Kidney (tissue), 13 donors: ENCODE measurements at regions not wholly inside any gene's neighbourhood (a gene's known extent, or its start where the extent isn't known, plus 50 kb on each side); places are given as distances from the start of the nearest gene placed in this dataset.

Source experiments
- DNase-seq, 5 donors: peaks; one replicate each; pipeline ENCODE4 v3.0.0-alpha.2; 2013 to 2020
- FAIRE-seq: peaks from 2 replicates; lab custom pipeline; 2012; peaks lifted over from hg19 to GRCh38; lab: Jason Lieb, UNC
- H3K27ac ChIP-seq, 2 donors: one replicate each; pipeline ENCODE4 v1.7.0; 2013; ENCODE audit warnings: low read depth in 2 of 2, low read length in 2 of 2, inconsistent platforms in 1 of 2
- H3K27me3 ChIP-seq: one replicate; pipeline ENCODE4 v1.7.1; 2013; ENCODE audit warnings: low read length, inconsistent platforms; ENCODE audit not compliant: control insufficient read depth, insufficient read depth
- H3K36me3 ChIP-seq, 3 donors: one replicate each; pipeline versions ENCODE4 v1.7.0 to v1.7.1; 2013; ENCODE audit warnings: low read length in 3 of 3, control low read depth in 1 of 3, inconsistent platforms in 1 of 3; ENCODE audit not compliant: insufficient read depth in 3 of 3, control insufficient read depth in 2 of 3
- H3K4me1 ChIP-seq, 3 donors: one replicate each; pipeline versions ENCODE4 v1.7.0 to v1.7.1; 2013; ENCODE audit warnings: low read length in 3 of 3, inconsistent platforms in 1 of 3, low read depth in 1 of 3; ENCODE audit not compliant: control insufficient read depth in 2 of 3, insufficient read depth in 2 of 3
- H3K4me3 ChIP-seq, 3 donors: one replicate each; pipeline versions ENCODE4 v1.7.0 to v1.8.1; 2013; ENCODE audit warnings: low read length in 3 of 3, control low read depth in 1 of 3, inconsistent platforms in 1 of 3
- H3K9ac ChIP-seq, 3 donors: one replicate each; pipeline versions ENCODE4 v1.7.0 to v1.7.1; 2013; ENCODE audit warnings: low read length in 3 of 3, control low read depth in 1 of 3, inconsistent platforms in 1 of 3
- H3K9me3 ChIP-seq, 3 donors: one replicate each; pipeline versions ENCODE4 v1.7.0 to v1.7.1; 2013; ENCODE audit warnings: low read length in 3 of 3, control low read depth in 1 of 3, inconsistent platforms in 1 of 3; ENCODE audit not compliant: control insufficient read depth in 2 of 3, insufficient read depth in 1 of 3
- CTCF ChIP-seq: IDR thresholded peaks from 3 replicates; pipeline ENCODE4 v1.5.1; 2012; ENCODE audit warnings: mild to moderate bottlenecking, moderate library complexity, borderline replicate concordance; ENCODE audit not compliant: insufficient read depth; ENCODE audit errors: extremely low read depth
- intact Hi-C: fragments of 100-400 bp; cut with DNase I; formaldehyde crosslinking; loops from one replicate; pipeline ENCODE4 v1.11.1; 2022
- donor health status: control.
- donor health status: control.
- donor health status: control.
- donor health status: control.
- donor health status: control.
- donor health status: DM: yes; HTN: yes; CAD: no.
- donor health status: Normal renal cell carcinoma (clear cell type).

DNA sequence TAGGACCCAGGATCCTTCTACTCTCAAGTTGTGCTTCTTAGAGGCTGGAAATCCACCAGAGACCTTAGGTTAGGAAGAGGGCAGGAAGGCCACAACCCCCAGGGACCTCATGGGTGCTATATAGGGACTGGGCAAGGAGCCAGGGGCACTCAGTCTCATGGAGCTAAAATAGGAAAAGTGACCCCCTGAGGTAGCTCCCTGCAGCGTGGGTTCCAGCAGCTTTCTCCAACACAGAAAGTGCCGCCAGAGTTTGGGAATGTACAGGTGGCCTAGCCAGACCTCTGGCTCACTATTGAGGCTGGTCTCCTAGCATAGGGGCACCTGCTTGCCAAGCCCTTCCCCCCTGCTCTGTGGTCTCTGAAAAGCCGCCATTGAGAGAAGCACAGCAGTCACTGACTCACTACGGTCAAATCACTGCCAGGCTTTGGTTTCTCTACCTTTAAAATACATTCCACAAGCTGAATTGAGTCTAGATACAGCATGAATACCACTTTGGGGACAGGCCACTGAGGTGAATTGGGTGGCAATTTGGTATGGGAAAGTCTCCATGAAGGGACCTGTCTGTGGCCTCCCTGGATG lies 333.2 kb upstream of the PODXL start:
- FAIRE-seq (no peak), DNase-seq (no peak)
- intact Hi-C loops, result no loop called here
- H3K4me3 ChIP-seq, result no peak overlapping the region
- H3K27ac ChIP-seq, result no peak overlapping the region
- no peaks in the 10 kb centered on the region for H3K4me1 ChIP-seq
- no peaks in the 10 kb centered on the region for H3K27me3 ChIP-seq
- TF ChIP-seq CTCF, result no peak
- no peaks in the 10 kb centered on the region for H3K36me3 ChIP-seq
- peaks cover 0 to 4% (median 3%) of the 10 kb centered on the region in 3 donors for H3K9me3 ChIP-seq
- H3K9ac ChIP-seq, result no peak overlapping the region

- no peaks in the 10 kb centered on the region for H3K36me3 ChIP-seq
- H3K27me3 ChIP-seq, result no peaks in the 10 kb centered on the region
- no peak overlapping the region for H3K27ac ChIP-seq
- FAIRE-seq, result no peak
- peaks cover 0 to 4% (median 3%) of the 10 kb centered on the region in 3 donors for H3K9me3 ChIP-seq
- intact Hi-C loops, result no loop called here
- no peak for TF ChIP-seq CTCF
- H3K9ac ChIP-seq, result no peak overlapping the region
- no peaks in the 10 kb centered on the region for H3K4me1 ChIP-seq
- no peak overlapping the region for H3K4me3 ChIP-seq
- no peak for DNase-seq
These were observed 327.3 kb upstream of the PODXL start for GRCh38 chr7:131883769-131884168.

DNA sequence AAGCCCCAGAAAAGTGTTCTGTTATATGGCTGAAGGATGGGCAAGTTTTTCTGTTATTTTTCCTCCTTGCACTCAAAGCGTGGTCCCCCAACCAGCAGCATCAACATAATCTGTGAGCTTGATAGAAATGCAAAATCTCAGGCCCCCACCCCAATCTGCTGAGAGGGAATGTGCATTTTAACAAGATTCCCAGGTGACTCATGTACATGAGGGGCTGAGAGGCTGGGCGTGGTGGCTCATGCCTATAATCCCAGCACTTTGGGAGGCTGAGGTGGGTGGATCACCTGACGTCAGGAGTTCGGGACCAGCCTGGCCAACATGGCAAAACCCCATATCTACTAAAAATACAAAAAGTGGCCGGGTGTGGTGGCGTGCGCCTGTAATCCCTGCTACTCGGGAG lies 326.8 kb upstream of the PODXL start:
- Histone ChIP-seq H3K9me3 (peaks cover 0 to 4% (median 3%) of the 10 kb centered on the region in 3 donors), H3K4me3 (no peak overlapping the region), H3K4me1 (no peaks in the 10 kb centered on the region), H3K36me3 (no peaks in the 10 kb centered on the region), H3K9ac (no peak overlapping the region), H3K27ac (no peak overlapping the region), H3K27me3 (no peaks in the 10 kb centered on the region)
- FAIRE-seq (no peak), DNase-seq (no peak)
- intact Hi-C loops, result no loop called here
- no peak for TF ChIP-seq CTCF

GRCh38 chr7:131882321-131882720 lies 325.9 kb upstream of the PODXL start:
- no peak overlapping the region for H3K9ac ChIP-seq
- H3K27me3 ChIP-seq, result no peaks in the 10 kb centered on the region
- FAIRE-seq (no peak), DNase-seq (no peak)
- peaks cover 0 to 4% (median 3%) of the 10 kb centered on the region in 3 donors for H3K9me3 ChIP-seq
- no peak overlapping the region for H3K4me3 ChIP-seq
- no peak for TF ChIP-seq CTCF
- no peak overlapping the region for H3K27ac ChIP-seq
- H3K4me1 ChIP-seq, result no peaks in the 10 kb centered on the region
- intact Hi-C loops, result no loop called here
- H3K36me3 ChIP-seq, result no peaks in the 10 kb centered on the region
